ENCODE measurements at regions not wholly inside any gene's neighbourhood (a gene's known extent, or its start where the extent isn't known, plus 50 kb on each side); places are given as distances from the start of the nearest gene placed in this dataset.

DNA sequence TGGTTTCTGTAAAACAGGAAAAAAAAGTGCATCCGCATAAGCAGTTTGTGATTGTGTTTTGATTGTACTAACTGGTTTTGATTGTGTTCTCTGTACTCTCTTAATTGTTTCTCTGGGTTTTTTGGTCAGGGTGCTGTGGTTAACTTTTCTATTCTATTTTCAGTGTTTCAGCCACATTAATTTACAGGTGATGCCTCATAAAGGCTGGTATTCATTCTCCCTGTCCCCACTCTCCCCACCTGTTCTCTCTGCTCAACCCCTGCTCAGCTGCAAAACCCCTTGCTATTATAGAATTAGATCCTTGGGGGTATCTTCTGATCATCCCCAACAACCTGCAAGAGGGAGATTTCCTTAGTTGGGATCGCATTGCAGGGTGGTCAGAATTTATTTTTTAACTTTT lies 285.4 kb upstream of the AZI2 start:
- intact Hi-C loops (cut with DNase I), result no loop called here

DNA sequence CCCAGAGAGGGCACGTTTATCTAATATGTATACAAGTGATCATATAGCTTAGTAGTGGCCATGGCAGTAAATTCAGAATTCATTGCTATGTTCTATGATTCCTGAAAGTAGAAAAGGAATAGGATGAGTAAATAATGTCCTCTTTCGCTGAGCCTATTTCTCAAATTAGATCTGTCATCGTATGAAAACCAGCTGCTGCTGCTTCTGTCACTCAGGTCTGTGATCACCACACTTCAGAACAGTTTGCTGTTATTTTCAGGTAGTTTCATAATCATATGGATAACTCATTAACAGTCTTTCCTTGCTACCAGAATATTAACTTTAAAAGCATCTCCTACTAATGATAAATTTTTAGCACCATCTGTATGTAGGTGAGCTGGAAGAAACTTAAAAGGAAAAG lies 289.1 kb upstream of the AZI2 start:
- ATAC-seq (ENCODE audit: poor library complexity), result peak; percentile 51

More for the DNA sequence above, 285.4 kb upstream of the AZI2 start:
- DNase-seq, result no peak
- no peak for ATAC-seq (ENCODE audit: poor library complexity)

GRCh38 chr3:28645149-28645548 lies 296.5 kb upstream of the AZI2 start:
- DNase-seq, result no peak
- intact Hi-C loops (cut with DNase I), result no loop called here
- ATAC-seq (ENCODE audit: poor library complexity), result no peak

More for the DNA sequence above, 289.1 kb upstream of the AZI2 start:
- DNase-seq, result no peak
- intact Hi-C loops (cut with DNase I), result no loop called here

DNA sequence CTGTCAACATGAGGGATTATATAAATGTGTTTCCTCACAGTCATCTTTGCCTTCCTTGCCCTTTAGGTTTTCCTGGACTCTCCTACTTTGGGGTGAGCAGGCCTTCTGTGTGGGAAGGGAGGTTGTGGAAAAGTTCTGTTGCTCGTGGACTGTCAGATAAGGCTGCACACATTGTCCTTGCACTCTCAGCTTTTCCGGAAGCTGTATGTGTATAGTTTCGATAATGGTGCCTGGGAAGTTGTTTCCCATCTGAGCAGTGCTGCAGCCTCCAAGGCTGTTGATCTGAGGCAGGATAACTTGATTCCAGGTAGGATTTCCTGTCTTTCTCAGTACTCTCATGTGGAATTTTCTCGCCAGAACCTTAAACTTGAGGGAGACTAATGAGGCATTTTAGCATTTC lies 297.8 kb upstream of the AZI2 start:
- DNase-seq (no peak), ATAC-seq (ENCODE audit: poor library complexity) (no peak)
- intact Hi-C loops (cut with DNase I), result no loop called here

GRCh38 chr3:28649266-28649665 lies 300.6 kb upstream of the AZI2 start:
- DNase-seq (no peak), ATAC-seq (ENCODE audit: poor library complexity) (no peak)
- intact Hi-C loops (cut with DNase I), result no loop called here

GRCh38 chr3:28651159-28651558 lies 302.5 kb upstream of the AZI2 start:
- ATAC-seq (ENCODE audit: poor library complexity) (no peak), DNase-seq (no peak)
- intact Hi-C loops (cut with DNase I), result no loop called here

GRCh38 chr3:28664123-28664522 lies 315.5 kb upstream of the AZI2 start:
- DNase-seq (no peak), ATAC-seq (ENCODE audit: poor library complexity) (no peak)
- intact Hi-C loops (cut with DNase I), result no loop called here

- intact Hi-C loops (cut with DNase I), result no loop called here
- ATAC-seq (ENCODE audit: poor library complexity), result peak; percentile 93
- DNase-seq, result peak; percentile 63
These were observed 319.3 kb upstream of the AZI2 start for GRCh38 chr3:28667646-28668621.

DNA sequence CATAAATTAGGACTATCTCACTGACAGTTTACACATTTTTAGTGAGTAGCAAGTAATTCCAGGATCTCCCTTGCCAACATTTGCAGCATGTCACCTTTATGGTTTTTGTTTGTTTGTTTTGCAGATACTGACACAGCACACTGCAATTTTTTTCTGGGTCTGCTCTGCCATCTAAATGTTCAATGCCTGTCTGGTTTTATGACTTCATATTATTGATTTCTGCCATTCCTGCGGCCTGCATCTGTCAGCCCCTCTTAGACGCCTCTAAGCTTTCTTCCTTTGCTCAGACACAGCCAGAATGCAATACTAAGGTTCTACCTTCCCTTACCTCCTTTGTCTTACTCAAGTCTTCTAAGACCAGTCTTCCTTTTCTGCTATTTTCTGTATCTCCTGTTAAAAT lies 321.2 kb upstream of the AZI2 start:
- no peak for DNase-seq
- intact Hi-C loops (cut with DNase I), result loop anchor here (10.0 kb wide), 1 partner anchor 55 kb away; no protein-coding TSS in a partner anchor
- no peak for ATAC-seq (ENCODE audit: poor library complexity)

DNA sequence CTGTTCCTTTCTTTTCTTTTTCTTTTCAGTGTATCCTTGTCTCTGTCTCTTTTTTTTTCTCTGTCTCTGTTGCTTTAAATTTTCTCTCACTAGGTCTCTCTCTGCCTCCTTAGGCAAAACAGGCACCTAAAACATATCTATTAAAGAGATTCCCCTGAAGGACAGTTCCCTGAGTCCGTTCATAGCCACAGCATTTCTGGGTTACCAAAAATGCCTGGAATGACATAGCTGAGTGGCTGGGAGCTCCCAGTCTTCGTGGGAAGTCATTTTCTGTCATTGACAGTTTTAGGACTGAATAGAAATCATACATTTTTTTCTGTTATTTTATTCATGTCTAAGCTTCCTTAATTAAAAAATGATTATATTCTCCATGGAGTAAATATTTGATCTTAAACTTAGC lies 323.8 kb upstream of the AZI2 start:
- no peak for DNase-seq
- ATAC-seq (ENCODE audit: poor library complexity), result no peak
- intact Hi-C loops (cut with DNase I), result loop anchor here (10.0 kb wide), 1 partner anchor 52 kb away; no protein-coding TSS in a partner anchor

- intact Hi-C loops (cut with DNase I), result loop anchor here (10.0 kb wide), 1 partner anchor 51 kb away; no protein-coding TSS in a partner anchor
- DNase-seq, result no peak
- no peak for ATAC-seq (ENCODE audit: poor library complexity)
These were observed 324.8 kb upstream of the AZI2 start for GRCh38 chr3:28673446-28673845.

DNA sequence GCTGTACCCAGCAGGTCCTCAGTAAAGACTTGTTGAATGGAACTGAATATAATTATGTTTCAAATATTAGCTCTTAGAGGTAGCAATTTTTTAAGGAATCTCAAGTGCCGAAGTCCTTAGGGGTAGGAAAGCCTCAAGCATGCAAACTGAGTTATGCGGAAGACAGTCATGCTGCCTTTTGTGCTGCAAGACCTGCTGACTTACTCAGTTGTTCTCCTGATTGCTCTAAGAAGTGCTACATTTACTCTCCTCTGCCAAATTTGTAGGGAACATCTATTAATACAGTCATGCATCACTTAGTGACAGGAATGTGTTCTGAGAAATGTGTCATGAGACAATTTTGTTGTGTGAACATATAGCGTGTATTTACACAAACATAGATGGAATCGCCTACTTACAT lies 325.6 kb upstream of the AZI2 start:
- DNase-seq (no peak), ATAC-seq (ENCODE audit: poor library complexity) (peak; percentile 88)
- intact Hi-C loops (cut with DNase I), result loop anchor here (10.0 kb wide), 1 partner anchor 51 kb away; no protein-coding TSS in a partner anchor

DNA sequence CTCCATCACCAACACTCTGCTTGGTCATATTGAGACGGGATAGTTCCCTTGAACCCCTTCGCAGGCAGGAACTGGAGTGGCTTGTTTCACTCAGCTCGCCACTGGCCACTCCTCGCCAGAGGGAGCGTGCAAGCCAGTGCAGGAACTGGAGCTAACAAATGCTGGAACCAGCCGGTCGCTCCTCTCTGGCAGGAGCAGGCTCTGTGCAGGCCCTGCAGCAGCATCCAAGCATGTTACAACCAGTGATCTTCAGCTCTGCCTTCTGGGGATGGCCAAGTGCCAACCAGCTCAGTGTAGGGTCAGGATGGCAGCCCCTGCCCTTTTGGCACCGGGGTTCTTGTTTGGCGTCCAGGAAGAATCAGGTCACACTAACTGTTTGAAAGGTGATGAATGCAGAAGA lies 329.0 kb upstream of the AZI2 start:
- DNase-seq (no peak), ATAC-seq (ENCODE audit: poor library complexity) (no peak)
- intact Hi-C loops (cut with DNase I), result loop anchor here (10.0 kb wide), 1 partner anchor 47 kb away; no protein-coding TSS in a partner anchor

- DNase-seq (no peak), ATAC-seq (ENCODE audit: poor library complexity) (no peak)
- intact Hi-C loops (cut with DNase I), result loop anchor here (10.0 kb wide), 1 partner anchor 47 kb away; no protein-coding TSS in a partner anchor
These were observed 329.5 kb upstream of the AZI2 start for GRCh38 chr3:28678086-28678485.

GRCh38 chr3:28680050-28680449 lies 331.4 kb upstream of the AZI2 start:
- DNase-seq (no peak), ATAC-seq (ENCODE audit: poor library complexity) (no peak)
- intact Hi-C loops (cut with DNase I), result no loop called here

GRCh38 chr3:28682121-28682520 lies 333.5 kb upstream of the AZI2 start:
- DNase-seq (no peak), ATAC-seq (ENCODE audit: poor library complexity) (no peak)
- intact Hi-C loops (cut with DNase I), result no loop called here

DNA sequence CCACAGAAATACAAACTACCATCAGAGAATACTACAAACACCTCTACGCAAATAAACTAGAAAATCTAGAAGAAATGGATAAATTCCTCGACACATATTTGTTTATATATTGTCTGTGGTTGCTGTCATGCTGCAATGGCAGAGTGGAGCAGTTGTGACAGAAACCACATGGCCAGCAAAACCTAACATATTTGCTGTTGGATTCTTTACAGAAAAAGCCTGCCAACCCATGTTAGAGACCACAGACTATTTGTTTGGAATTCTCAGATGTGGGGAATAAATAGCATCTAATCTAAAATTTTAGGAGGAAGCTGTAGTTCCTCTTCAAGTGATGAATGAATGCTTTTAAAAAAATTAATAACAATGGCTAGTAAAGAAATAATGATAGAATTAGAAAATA lies 341.6 kb upstream of the AZI2 start:
- ATAC-seq (ENCODE audit: poor library complexity) (no peak), DNase-seq (no peak)
- intact Hi-C loops (cut with DNase I), result no loop called here

DNA sequence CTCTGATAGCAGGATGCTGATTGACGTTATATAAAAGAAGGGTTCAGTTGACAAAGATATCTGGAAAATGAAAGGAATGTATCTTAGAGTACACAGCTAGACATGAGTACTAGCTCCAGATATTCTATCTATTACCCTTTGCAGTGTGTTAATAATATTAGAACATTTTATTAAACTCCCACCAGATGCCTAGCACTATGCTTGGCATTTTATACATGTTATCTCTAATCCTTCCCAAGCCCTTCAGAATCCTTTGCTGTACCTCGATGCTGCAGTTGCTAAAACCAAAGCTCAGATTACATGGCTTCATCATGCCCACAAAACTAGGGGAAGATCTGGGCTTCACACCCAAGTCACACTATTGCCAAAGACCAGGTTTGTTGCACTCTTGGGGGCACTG lies 350.1 kb upstream of the AZI2 start:
- intact Hi-C loops (cut with DNase I), result no loop called here
- DNase-seq (no peak), ATAC-seq (ENCODE audit: poor library complexity) (no peak)

GRCh38 chr3:28699283-28699682 lies 350.7 kb upstream of the AZI2 start:
- DNase-seq, result no peak
- no peak for ATAC-seq (ENCODE audit: poor library complexity)
- intact Hi-C loops (cut with DNase I), result no loop called here

DNA sequence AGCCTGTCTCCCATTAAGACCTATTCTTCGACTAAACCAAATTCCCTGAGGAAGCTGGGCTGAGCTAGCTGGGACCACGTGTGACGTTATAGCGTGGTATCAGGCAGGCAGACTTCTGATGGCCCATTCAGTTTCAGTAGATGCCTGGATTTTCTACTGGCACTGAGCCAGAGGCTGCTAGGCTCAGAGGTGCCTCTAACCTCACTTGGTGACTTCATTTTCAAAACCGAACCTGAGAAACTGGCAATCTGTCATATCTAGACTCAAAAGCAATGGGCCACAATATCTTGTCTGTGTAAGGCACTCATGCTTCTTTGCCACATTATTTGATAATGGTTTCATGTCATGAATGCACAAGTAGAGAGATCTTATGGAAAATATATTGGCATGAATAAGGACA lies 352.1 kb upstream of the AZI2 start:
- no peak for DNase-seq
- ATAC-seq (ENCODE audit: poor library complexity), result no peak
- intact Hi-C loops (cut with DNase I), result no loop called here
